K562 (cell line): ENCODE measurements at regions not wholly inside any gene's neighbourhood (a gene's known extent, or its start where the extent isn't known, plus 50 kb on each side); places are given as distances from the start of the nearest gene placed in this dataset.

Source experiments
- CBX1 ChIP-seq: sonication (generic); IDR thresholded peaks from 2 replicates; pipeline ENCODE4 v1.6.1; 2016; ENCODE audit warnings: antibody characterized with exemption, low read depth, mild to moderate bottlenecking
- DNMT1 ChIP-seq: fragments of 450-650 bp; IDR thresholded peaks from 2 replicates; pipeline ENCODE4 v1.6.1; 2016; ENCODE audit warnings: antibody characterized with exemption, mild to moderate bottlenecking
- E4F1 ChIP-seq: fragments of 250-450 bp; sonication (Bioruptor Pico); IDR thresholded peaks from 2 replicates; pipeline ENCODE4 v1.5.0; 2021; ENCODE audit warnings: mild to moderate bottlenecking, borderline replicate concordance
- ERF ChIP-seq: fragments of 450-650 bp; formaldehyde crosslinking; IDR thresholded peaks from 2 replicates; pipeline ENCODE4 v1.4.0; 2020; ENCODE audit warnings: mild to moderate bottlenecking, mixed read lengths
- FOXP1 ChIP-seq: sonication (generic); formaldehyde crosslinking; IDR thresholded peaks from 2 replicates; pipeline ENCODE4 v1.8.0; 2022; ENCODE audit warnings: mild to moderate bottlenecking, missing genetic modification reagents
- GTF3C2 ChIP-seq: IDR thresholded peaks from 3 replicates; pipeline ENCODE4 v1.6.1; 2011; ENCODE audit warnings: borderline replicate concordance, mild to moderate bottlenecking, moderate library complexity; ENCODE audit not compliant: insufficient read length; ENCODE audit errors: extremely low read depth
- HDAC6 ChIP-seq: IDR thresholded peaks from 2 replicates; pipeline ENCODE4 v1.6.1; 2012; ENCODE audit warnings: low read depth, mild to moderate bottlenecking, control low read depth, inconsistent platforms, low read length, moderate library complexity
- HDGF ChIP-seq: fragments of 450-650 bp; IDR thresholded peaks from 2 replicates; pipeline ENCODE4 v1.6.1; 2016
- KLF16 ChIP-seq: IDR thresholded peaks from 2 replicates; pipeline ENCODE4 v1.6.1; 2016; ENCODE audit warnings: antibody characterized with exemption
- NELFE ChIP-seq: IDR thresholded peaks from 2 replicates; pipeline ENCODE4 v1.6.1; 2011; ENCODE audit warnings: mild to moderate bottlenecking; ENCODE audit not compliant: insufficient read depth, insufficient read length
- NR4A1 ChIP-seq, 2 experiments: fragments of 250-450 bp in 1 of 2; fragments of 450-650 bp in 1 of 2; sonication (Bioruptor Pico) in 1 of 2; IDR thresholded peaks; 2 replicates each; pipeline versions ENCODE4 v1.4.0 to v1.6.1; 2016 to 2020; ENCODE audit warnings: mild to moderate bottlenecking in 2 of 2, missing compliant biosample characterization in 1 of 2, missing genetic modification characterization in 1 of 2, moderate library complexity in 1 of 2
- PCBP2 ChIP-seq: fragments of 200-400 bp; formaldehyde crosslinking; IDR thresholded peaks from 2 replicates; pipeline ENCODE4 v1.6.1; 2018; ENCODE audit warnings: low read length, low read depth, mild to moderate bottlenecking, moderate library complexity; ENCODE audit not compliant: poor library complexity, severe bottlenecking
- SREBF1 ChIP-seq: fragments of 150-350 bp; IDR thresholded peaks from 2 replicates; pipeline ENCODE4 v1.6.1; 2014; ENCODE audit warnings: antibody characterized with exemption, low read depth, low read length, borderline replicate concordance
- VEZF1 ChIP-seq: fragments of 200-800 bp; sonication (Bioruptor generic); IDR thresholded peaks from 2 replicates; pipeline ENCODE4 v1.6.1; 2017; ENCODE audit warnings: missing genetic modification characterization, missing compliant biosample characterization
- XRCC3 ChIP-seq: fragments of 450-650 bp; IDR thresholded peaks from 2 replicates; pipeline ENCODE4 v1.6.1; 2017; ENCODE audit warnings: mild to moderate bottlenecking, moderate library complexity
- ZBTB12 ChIP-seq: fragments of 250-450 bp; sonication (Bioruptor Pico); IDR thresholded peaks from 2 replicates; pipeline ENCODE4 v1.4.0; 2020
- ZBTB8A ChIP-seq: fragments of 450-650 bp; IDR thresholded peaks from 2 replicates; pipeline ENCODE4 v1.6.1; 2018; ENCODE audit warnings: mild to moderate bottlenecking, moderate library complexity; ENCODE audit not compliant: partially characterized antibody
- ZNF431 ChIP-seq: sonication (generic); formaldehyde crosslinking; IDR thresholded peaks from 2 replicates; pipeline ENCODE4 v1.8.0; 2022; ENCODE audit warnings: mild to moderate bottlenecking, missing genetic modification reagents
- ZNF764 ChIP-seq: fragments of 250-450 bp; sonication (Bioruptor Pico); IDR thresholded peaks from 2 replicates; pipeline ENCODE4 v1.4.0; 2020; ENCODE audit warnings: low read depth, mild to moderate bottlenecking, moderate library complexity

GRCh38 chr11:116276051-116277044 lies 496.4 kb downstream of the BUD13 start (continued):
- TF ChIP-seq HDAC6 (no peak), FOXP1 (CRISPR knock-in tag) (no peak), PCBP2 (no peak), XRCC3 (no peak), CBX1 (no peak; the same call in 1 of the 2 replicates), KLF16 (0 out of 2 replicates have a peak, but pooled peaks have one; percentile 8), SREBF1 (no peak), NR4A1 (CRISPR knock-in tag; IDR thresholded peaks at IDR 0.05) (no peak), NR4A1 (tag; IDR thresholded peaks at IDR 0.05) (no peak), ZBTB8A (no peak), VEZF1 (CRISPR knock-in tag) (no peak), NELFE (no peak), ZBTB12 (no peak), E4F1 (CRISPR knock-in tag) (no peak), ZNF764 (CRISPR knock-in tag) (no peak), GTF3C2 (no peak), ERF (CRISPR knock-in tag) (no peak), DNMT1 (no peak), HDGF (no peak), ZNF431 (CRISPR knock-in tag) (no peak)
